ENCODE measurements at regions not wholly inside any gene's neighbourhood (a gene's known extent, or its start where the extent isn't known, plus 50 kb on each side); places are given as distances from the start of the nearest gene placed in this dataset.

- H3K9me3 ChIP-seq (replicated peaks in 1 of 3) = no peaks in the 10 kb centered on the region
- no peak for TF ChIP-seq POLR2A (IDR thresholded peaks at IDR 0.05)
- no peak for TF ChIP-seq CTCF (IDR thresholded peaks at IDR 0.05)
- DNase-seq = no peak
Observed at GRCh38 chr15:25185791-25186190, 231.0 kb downstream of the SNRPN start.

GRCh38 chr15:25186411-25186810 lies 231.6 kb downstream of the SNRPN start:
- H3K36me3 ChIP-seq (replicated peaks in 1 of 2) = no peaks in the 10 kb centered on the region
- WGBS, 4 donors = 79 to 100% (median 90%) methylated on average over 1 to 9 of the region's 9 CpGs
- H3K9me3 ChIP-seq (replicated peaks in 1 of 3) = no peaks in the 10 kb centered on the region
- TF ChIP-seq CTCF (IDR thresholded peaks at IDR 0.05) = no peak
- TF ChIP-seq POLR2A (IDR thresholded peaks at IDR 0.05) = no peak
- H3K27me3 ChIP-seq = no peaks in the 10 kb centered on the region
- H3K4me3 ChIP-seq = no peak overlapping the region
- no peaks in the 10 kb centered on the region for H3K4me1 ChIP-seq (replicated peaks in 1 of 2)
- intact Hi-C loops (cut with DNase I) = loop anchor here in 1 of 2 donors (5.0 kb wide), 1 partner anchor 41 kb away; no protein-coding TSS in a partner anchor
- H3K27ac ChIP-seq = no peak overlapping the region
- no peak for DNase-seq

More at GRCh38 chr15:25185791-25186190, 231.0 kb downstream of the SNRPN start:
- Histone ChIP-seq H3K27ac (no peak overlapping the region), H3K27me3 (no peaks in the 10 kb centered on the region), H3K36me3 (replicated peaks in 1 of 2) (no peaks in the 10 kb centered on the region), H3K4me3 (no peak overlapping the region), H3K4me1 (replicated peaks in 1 of 2) (no peaks in the 10 kb centered on the region)
- 66 to 87% (median 81%) methylated on average over 2 to 6 of the region's 6 CpGs for WGBS, 4 donors
- intact Hi-C loops (cut with DNase I) = loop anchor here in 1 of 2 donors (5.0 kb wide), 1 partner anchor 42 kb away; no protein-coding TSS in a partner anchor

- no peak for DNase-seq
- intact Hi-C loops (cut with DNase I) = loop anchor here in 1 of 2 donors (5.0 kb wide), 1 partner anchor 40 kb away; no protein-coding TSS in a partner anchor
- WGBS, 4 donors = 74 to 100% (median 78%) methylated on average over 1 to 14 of the region's 14 CpGs
Observed at GRCh38 chr15:25186906-25187645, 232.3 kb downstream of the SNRPN start.

GRCh38 chr15:25188051-25188450 lies 233.3 kb downstream of the SNRPN start:
- Histone ChIP-seq H3K27me3 (no peaks in the 10 kb centered on the region), H3K36me3 (replicated peaks in 1 of 2) (no peaks in the 10 kb centered on the region), H3K4me3 (no peak overlapping the region), H3K9me3 (replicated peaks in 1 of 3) (no peaks in the 10 kb centered on the region), H3K4me1 (replicated peaks in 1 of 2) (no peaks in the 10 kb centered on the region), H3K27ac (no peak overlapping the region)
- no peak for DNase-seq
- intact Hi-C loops (cut with DNase I) = loop anchor here in 1 of 2 donors (5.0 kb wide), 1 partner anchor 39 kb away; no protein-coding TSS in a partner anchor
- no peak for TF ChIP-seq POLR2A (IDR thresholded peaks at IDR 0.05)
- no peak for TF ChIP-seq CTCF (IDR thresholded peaks at IDR 0.05)
- 79 to 86% (median 83%) methylated on average over 2 to 7 of the region's 7 CpGs for WGBS, 4 donors

More at GRCh38 chr15:25186906-25187645, 232.3 kb downstream of the SNRPN start:
- Histone ChIP-seq H3K4me3 (no peak overlapping the region), H3K27me3 (no peaks in the 10 kb centered on the region), H3K4me1 (replicated peaks in 1 of 2) (no peaks in the 10 kb centered on the region), H3K36me3 (replicated peaks in 1 of 2) (no peaks in the 10 kb centered on the region), H3K9me3 (replicated peaks in 1 of 3) (no peaks in the 10 kb centered on the region), H3K27ac (no peak overlapping the region)
- no peak for TF ChIP-seq POLR2A (IDR thresholded peaks at IDR 0.05)
- TF ChIP-seq CTCF (IDR thresholded peaks at IDR 0.05) = no peak
